ENCODE measurements at regions not wholly inside any gene's neighbourhood (a gene's known extent, or its start where the extent isn't known, plus 50 kb on each side); places are given as distances from the start of the nearest gene placed in this dataset.

DNA sequence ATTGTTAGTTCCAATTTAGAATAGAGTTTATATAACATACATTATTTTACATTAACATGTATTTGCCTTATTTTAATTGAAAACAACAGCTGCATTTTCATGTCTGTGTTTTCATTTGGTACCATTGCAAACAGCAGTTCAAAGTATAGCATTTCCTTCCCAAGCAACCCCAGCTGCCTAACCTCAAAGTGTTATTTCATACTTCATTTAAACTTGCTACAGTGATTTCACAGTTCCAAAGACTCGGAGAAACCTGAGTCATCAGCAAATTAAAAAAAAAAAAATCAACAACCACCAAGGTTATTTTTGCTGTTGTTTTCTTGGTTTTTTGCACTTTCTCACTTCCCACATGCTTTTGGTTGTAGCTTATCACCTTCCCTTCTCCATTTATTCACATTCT, 236.5 kb upstream of the SPHKAP start:
- no peak for TF ChIP-seq CTCF (IDR thresholded peaks at IDR 0.05; ENCODE audit: low read length)
- TF ChIP-seq EZH2 (IDR thresholded peaks at IDR 0.05; ENCODE audit: borderline replicate concordance, low read length), result no peak
